HG02938 (cell line): ENCODE measurements at regions not wholly inside any gene's neighbourhood (a gene's known extent, or its start where the extent isn't known, plus 50 kb on each side); places are given as distances from the start of the nearest gene placed in this dataset.

Experiments used
- ATAC-seq: cut with Tn5 transposase; IDR thresholded peaks from one replicate; pipeline ENCODE4 v1.9.1; 2021; ENCODE audit warnings: mild to moderate bottlenecking, moderate library complexity; ENCODE audit not compliant: unreplicated experiment

GRCh38 chr9:116094846-116095245 is 58.7 kb upstream of the PAPPA start:
- ATAC-seq: no peak

DNA sequence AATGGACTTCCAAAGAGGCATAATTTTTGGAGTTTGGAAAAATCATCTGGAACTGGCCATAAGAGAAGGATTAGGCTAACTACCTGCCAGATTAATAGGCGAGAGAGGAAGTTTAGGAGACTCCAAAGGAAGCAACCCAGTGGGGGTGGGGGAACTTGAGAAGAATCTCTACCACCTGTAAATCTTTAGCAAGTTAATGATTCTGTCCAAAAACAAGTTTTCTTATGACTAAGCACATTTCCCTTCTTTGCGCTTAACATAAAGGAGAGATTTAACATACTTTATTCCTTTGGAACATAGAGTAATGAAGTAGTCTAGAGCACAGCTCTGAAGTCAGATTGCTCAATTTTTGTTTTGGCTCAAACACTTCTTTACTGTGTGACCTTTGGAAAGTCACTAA is 58.2 kb upstream of the PAPPA start:
- no peak for ATAC-seq

GRCh38 chr9:116096046-116096445 is 57.5 kb upstream of the PAPPA start:
- ATAC-seq: no peak

DNA sequence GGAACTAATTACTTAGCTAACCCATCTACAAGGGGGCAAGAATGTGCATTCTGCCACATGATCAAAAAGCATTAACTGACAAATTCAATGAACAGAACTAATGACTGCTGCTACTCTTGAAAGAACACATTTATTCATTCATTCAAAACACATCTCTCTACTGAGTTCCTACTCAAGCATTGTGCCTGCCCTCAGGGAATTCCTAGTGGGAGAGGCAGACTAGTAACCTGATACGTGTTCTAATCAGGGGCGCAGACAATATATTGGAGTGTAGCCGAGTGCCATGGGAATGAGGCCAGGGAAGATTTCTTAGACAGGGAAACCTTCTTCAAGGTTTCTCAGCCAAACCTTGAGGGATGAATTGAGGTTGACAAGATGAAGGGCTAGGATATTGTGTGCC is 56.7 kb upstream of the PAPPA start:
- ATAC-seq: no peak

DNA sequence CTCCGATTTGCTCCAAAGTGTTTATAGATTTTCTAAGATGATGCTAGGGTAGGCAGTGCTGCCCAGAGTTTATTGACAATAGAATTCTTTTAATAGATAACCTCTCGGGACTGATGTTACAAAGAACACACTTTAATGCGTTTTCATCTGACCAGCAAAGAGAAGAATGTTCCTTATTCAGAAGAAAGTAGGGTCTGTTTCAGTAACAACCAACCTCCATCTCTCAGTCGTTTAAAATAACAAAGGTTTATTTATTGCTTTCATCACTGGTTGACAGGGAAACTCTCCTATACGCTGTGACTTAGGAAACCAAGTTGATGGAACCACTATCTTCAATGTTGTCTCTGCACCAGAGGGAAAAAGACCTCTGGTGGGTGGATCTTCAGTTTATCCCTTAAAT is 55.1 kb upstream of the PAPPA start:
- ATAC-seq: no peak

DNA sequence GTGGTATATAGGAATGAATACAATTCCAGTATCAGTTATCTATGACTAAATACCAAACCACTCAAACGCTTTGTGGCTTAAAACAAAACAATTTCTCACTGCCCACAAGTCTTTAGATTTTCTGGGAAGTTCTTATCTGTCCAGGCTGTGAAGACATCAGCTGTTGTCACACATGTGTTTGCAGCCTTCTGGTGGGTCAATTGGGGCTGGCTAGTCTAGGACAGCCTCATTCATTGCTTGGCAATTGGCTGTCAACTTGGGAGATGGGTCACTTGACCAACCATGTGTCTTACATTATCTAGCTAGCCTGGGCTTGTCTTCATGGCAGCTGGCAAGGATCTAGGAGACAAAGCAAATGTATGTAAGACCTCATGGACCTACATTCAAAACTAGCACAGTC is 53.8 kb upstream of the PAPPA start:
- no peak for ATAC-seq

DNA sequence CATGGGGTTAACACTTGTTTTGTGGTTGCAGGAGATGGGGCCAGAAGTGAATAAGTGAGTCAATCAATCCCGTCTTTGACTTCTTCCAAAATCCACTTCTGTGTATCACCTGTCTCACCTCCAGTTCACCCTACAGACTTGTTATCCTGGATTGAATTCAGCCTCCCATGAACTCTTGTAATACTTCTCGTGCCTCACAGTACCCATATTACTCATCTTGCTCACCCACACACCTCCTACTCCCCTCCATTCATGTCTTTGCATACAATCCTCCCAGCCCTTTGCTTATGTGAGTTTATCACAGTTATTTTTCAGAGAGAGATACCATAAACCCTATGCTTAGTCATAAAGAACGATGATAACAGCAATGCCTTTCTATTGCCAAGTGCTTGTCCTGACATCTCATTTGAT is 52.9 kb upstream of the PAPPA start:
- no peak for ATAC-seq

GRCh38 chr9:116101516-116101915 is 52.1 kb upstream of the PAPPA start:
- no peak for ATAC-seq

- ATAC-seq: no peak
Observed at GRCh38 chr9:116102596-116102995, 51.0 kb upstream of the PAPPA start.
